ENCODE measurements at regions not wholly inside any gene's neighbourhood (a gene's known extent, or its start where the extent isn't known, plus 50 kb on each side); places are given as distances from the start of the nearest gene placed in this dataset.

DNA sequence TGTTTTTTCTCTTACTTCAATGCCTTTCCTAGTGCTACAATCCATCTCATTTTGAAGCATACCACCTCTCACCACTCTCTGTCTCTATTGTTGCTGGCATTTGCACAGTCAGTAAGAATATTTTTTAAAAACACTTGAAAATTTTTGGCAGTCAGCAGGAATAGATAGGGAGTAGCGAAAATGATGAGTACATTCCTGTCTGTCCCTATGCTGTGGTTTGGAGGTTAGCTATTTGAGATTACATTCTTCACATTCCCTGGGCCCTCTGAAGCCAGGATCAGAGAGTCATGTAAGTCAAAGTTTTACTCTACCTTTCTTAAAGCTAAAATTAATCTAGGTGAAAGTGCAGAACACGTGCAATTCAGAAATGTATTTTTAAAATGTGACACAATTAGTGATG is 53.0 kb upstream of the MAGI2 start:
- intact Hi-C loops (cut with micrococcal nuclease; ENCODE audit: unreplicated experiment) (no loop called here), in situ Hi-C loops (cut with MboI) (no loop called here)
- Histone ChIP-seq H2AFZ (ENCODE audit: control insufficient read depth, low read depth, low read length) (no peak overlapping the region), H3K4me2 (ENCODE audit: control insufficient read depth, insufficient read depth) (no peak overlapping the region), H3K4me3 (no peak overlapping the region), H3K4me1 (ENCODE audit: control insufficient read depth, insufficient read depth, low read length) (no peaks in the 10 kb centered on the region), H3K9me3 (replicated peaks; ENCODE audit: control insufficient read depth, insufficient read depth, low read length) (no peaks in the 10 kb centered on the region), H4K20me1 (ENCODE audit: control insufficient read depth, insufficient read depth) (no peaks in the 10 kb centered on the region), H3K79me2 (ENCODE audit: control insufficient read depth, insufficient read depth, low read length) (no peaks in the 10 kb centered on the region), H3K27ac (ENCODE audit: control insufficient read depth, insufficient read depth) (no peak overlapping the region), H3K27me3 (replicated peaks in 1 of 2; ENCODE audit: control insufficient read depth in 2 of 2, insufficient read depth in 2 of 2, low read length in 1 of 2) (no peaks in the 10 kb centered on the region), H3K36me3 (ENCODE audit: control insufficient read depth in 2 of 2, insufficient read depth in 2 of 2, low read length in 1 of 2) (no peaks in the 10 kb centered on the region), H3K9ac (ENCODE audit: control insufficient read depth, insufficient read depth, low read length) (no peak overlapping the region)
- 15% methylated on average over 2 of the region's 2 CpGs for WGBS (ENCODE audit: insufficient coverage, insufficient replicate concordance, low lambda C conversion rate, missing lambda C conversion rate)
- no peak for DNase-seq (ENCODE audit: low read depth, low spot score)
- BruUV-seq (replicated peaks), result no TSS peak
- ChIA-PET POLR2A (no interaction called here), CTCF (interaction anchor here (0.7 kb wide), 1 partner anchor 24 kb away, joined by 3 read pairs; no protein-coding TSS in a partner anchor), RAD21 (ENCODE audit: unreplicated experiment) (no interaction called here), SMC1A (ENCODE audit: uncharacterized antibody, unreplicated experiment) (no interaction called here)
- no peak for TF ChIP-seq ZNF384 (IDR thresholded peaks at IDR 0.05; ENCODE audit: borderline replicate concordance, low read depth, low read length)
- no peak for TF ChIP-seq FOXM1 (IDR thresholded peaks at IDR 0.05; ENCODE audit: low read depth, low read length)
- TF ChIP-seq, protein P1, sequence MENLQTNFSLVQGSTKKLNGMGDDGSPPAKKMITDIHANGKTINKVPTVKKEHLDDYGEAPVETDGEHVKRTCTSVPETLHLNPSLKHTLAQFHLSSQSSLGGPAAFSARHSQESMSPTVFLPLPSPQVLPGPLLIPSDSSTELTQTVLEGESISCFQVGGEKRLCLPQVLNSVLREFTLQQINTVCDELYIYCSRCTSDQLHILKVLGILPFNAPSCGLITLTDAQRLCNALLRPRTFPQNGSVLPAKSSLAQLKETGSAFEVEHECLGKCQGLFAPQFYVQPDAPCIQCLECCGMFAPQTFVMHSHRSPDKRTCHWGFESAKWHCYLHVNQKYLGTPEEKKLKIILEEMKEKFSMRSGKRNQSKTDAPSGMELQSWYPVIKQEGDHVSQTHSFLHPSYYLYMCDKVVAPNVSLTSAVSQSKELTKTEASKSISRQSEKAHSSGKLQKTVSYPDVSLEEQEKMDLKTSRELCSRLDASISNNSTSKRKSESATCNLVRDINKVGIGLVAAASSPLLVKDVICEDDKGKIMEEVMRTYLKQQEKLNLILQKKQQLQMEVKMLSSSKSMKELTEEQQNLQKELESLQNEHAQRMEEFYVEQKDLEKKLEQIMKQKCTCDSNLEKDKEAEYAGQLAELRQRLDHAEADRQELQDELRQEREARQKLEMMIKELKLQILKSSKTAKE (IDR thresholded peaks at IDR 0.05; ENCODE audit: low read depth, poor library complexity, severe bottlenecking), result no peak
- no peak for TF ChIP-seq HCFC1 (IDR thresholded peaks at IDR 0.05; ENCODE audit: low read length)
- TF ChIP-seq ZZZ3 (IDR thresholded peaks at IDR 0.05; ENCODE audit: control insufficient read depth, insufficient read length, low read depth), result no peak
- TF ChIP-seq, protein P2, sequence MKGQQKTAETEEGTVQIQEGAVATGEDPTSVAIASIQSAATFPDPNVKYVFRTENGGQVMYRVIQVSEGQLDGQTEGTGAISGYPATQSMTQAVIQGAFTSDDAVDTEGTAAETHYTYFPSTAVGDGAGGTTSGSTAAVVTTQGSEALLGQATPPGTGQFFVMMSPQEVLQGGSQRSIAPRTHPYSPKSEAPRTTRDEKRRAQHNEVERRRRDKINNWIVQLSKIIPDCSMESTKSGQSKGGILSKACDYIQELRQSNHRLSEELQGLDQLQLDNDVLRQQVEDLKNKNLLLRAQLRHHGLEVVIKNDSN (IDR thresholded peaks at IDR 0.05; ENCODE audit: borderline replicate concordance, extremely low read length, insufficient read depth, low read depth, low read length), result no peak
- no peak for TF ChIP-seq TBL1XR1 (IDR thresholded peaks at IDR 0.05; ENCODE audit: low read depth, low read length)
- no peak for TF ChIP-seq CREM (IDR thresholded peaks at IDR 0.05; ENCODE audit: low read depth)
- no peak for TF ChIP-seq FOXK2 (IDR thresholded peaks at IDR 0.05)
- TF ChIP-seq ZNF24 (IDR thresholded peaks at IDR 0.05), result no peak
- TF ChIP-seq STAT1 (conservative IDR thresholded peaks at IDR 0.05), result no peak
- TF ChIP-seq TCF12 (IDR thresholded peaks at IDR 0.05; ENCODE audit: low read depth, low read length), result no peak
- no peak for TF ChIP-seq DPF2 (IDR thresholded peaks at IDR 0.05)
- TF ChIP-seq RBBP5 (conservative IDR thresholded peaks at IDR 0.05), result no peak
- no peak for TF ChIP-seq MEF2A (IDR thresholded peaks at IDR 0.05; ENCODE audit: insufficient read depth, low read depth, low read length)
- no peak for TF ChIP-seq CBFB (IDR thresholded peaks at IDR 0.05; ENCODE audit: low read depth)
- no peak for TF ChIP-seq NRF1 (conservative IDR thresholded peaks at IDR 0.05; ENCODE audit: low read depth, low read length)
- FAIRE-seq, result no peak
- ATAC-seq, result no peak
